H1 (cell line): ENCODE measurements at regions not wholly inside any gene's neighbourhood (a gene's known extent, or its start where the extent isn't known, plus 50 kb on each side); places are given as distances from the start of the nearest gene placed in this dataset.

Experiments
- CTCF ChIA-PET: fragments of 300-600 bp; sonication (Branson Sonifier 250); formaldehyde crosslinking; loops from one replicate; lab custom pipeline; 2021; ENCODE audit not compliant: partially characterized antibody; lab: Charles Lee
- POLR2A ChIA-PET: fragments of 300-600 bp; sonication (Branson Sonifier 250); formaldehyde crosslinking; loops from one replicate; lab custom pipeline; 2021; ENCODE audit warnings: inconsistent platforms; ENCODE audit not compliant: partially characterized antibody; lab: Charles Lee
- DNase-seq, 2 experiments: peaks; one replicate each; pipeline versions ENCODE4 v3.0.0 to v3.0.0-alpha.2; 2010 to 2022; ENCODE audit warnings: low spot score in 2 of 2, low read depth in 1 of 2, mixed read lengths in 1 of 2
- FAIRE-seq: peaks from 2 replicates; lab custom pipeline; 2011; peaks lifted over from hg19 to GRCh38; lab: Jason Lieb, UNC
- H2AFZ ChIP-seq: 2 replicates; pipeline ENCODE4 v1.8.1; 2012; ENCODE audit warnings: low read length, inconsistent platforms
- H2AK5ac ChIP-seq: 2 replicates; pipeline ENCODE4 v1.6.1; 2013; ENCODE audit warnings: low read depth, low read length
- H2BK120ac ChIP-seq: replicated peaks from 2 replicates; pipeline ENCODE3; 2013; ENCODE audit warnings: low read depth, low read length, inconsistent platforms
- H2BK12ac ChIP-seq: 2 replicates; pipeline ENCODE4 v1.6.1; 2013; ENCODE audit warnings: low read depth, low read length
- H2BK15ac ChIP-seq: 2 replicates; pipeline ENCODE4 v1.6.1; 2013; ENCODE audit warnings: low read length
- H2BK20ac ChIP-seq: 2 replicates; pipeline ENCODE4 v1.6.1; 2013; ENCODE audit warnings: low read length
- H2BK5ac ChIP-seq: 2 replicates; pipeline ENCODE4 v1.6.1; 2013; ENCODE audit warnings: low read depth, low read length
- H3K14ac ChIP-seq: 2 replicates; pipeline ENCODE4 v1.6.1; 2013; ENCODE audit warnings: inconsistent platforms; ENCODE audit not compliant: insufficient read length
- H3K18ac ChIP-seq: 2 replicates; pipeline ENCODE4 v1.6.1; 2013; ENCODE audit warnings: low read length; ENCODE audit errors: extremely low read depth
- H3K23ac ChIP-seq: 2 replicates; pipeline ENCODE4 v1.6.1; 2013; ENCODE audit warnings: inconsistent platforms; ENCODE audit not compliant: insufficient read length
- H3K23me2 ChIP-seq: 2 replicates; pipeline ENCODE4 v1.6.1; 2013; ENCODE audit warnings: low read depth, low read length
- H3K27ac ChIP-seq: 2 replicates; pipeline ENCODE4 v1.6.1; 2011; ENCODE audit warnings: low read depth, low read length, inconsistent platforms
- H3K27me3 ChIP-seq, 4 experiments: replicated peaks in 1 of 4; 1 replicate in 1 of 4; 2 replicates in 3 of 4; pipeline versions ENCODE4 v1.6.1 to v1.8.1; 2011 to 2013; ENCODE audit warnings: low read length in 3 of 4, mild to moderate bottlenecking in 3 of 4, inconsistent platforms in 2 of 4, mixed read lengths in 2 of 4, moderate library complexity in 1 of 4; ENCODE audit not compliant: control insufficient read depth in 3 of 4, insufficient read depth in 3 of 4; ENCODE audit errors: extremely low read depth in 1 of 4
- H3K36me3 ChIP-seq, 4 experiments: 2 replicates each; pipeline versions ENCODE4 v1.6.1 to v1.8.1; 2011 to 2013; ENCODE audit warnings: mild to moderate bottlenecking in 4 of 4, low read length in 3 of 4, moderate library complexity in 2 of 4, control low read depth in 1 of 4, inconsistent platforms in 1 of 4; ENCODE audit not compliant: insufficient read depth in 4 of 4, control insufficient read depth in 2 of 4
- H3K4ac ChIP-seq: replicated peaks from 2 replicates; pipeline ENCODE3; 2013; ENCODE audit warnings: low read length, low read depth, mixed read lengths, inconsistent platforms; ENCODE audit not compliant: insufficient read length
- H3K4me1 ChIP-seq, 4 experiments: replicated peaks in 1 of 4; 1 replicate in 1 of 4; 2 replicates in 3 of 4; pipeline versions ENCODE4 v1.6.1 to v1.8.1; 2011 to 2013; ENCODE audit warnings: low read length in 3 of 4, inconsistent platforms in 2 of 4, mixed read lengths in 1 of 4; ENCODE audit not compliant: insufficient read depth in 4 of 4, control insufficient read depth in 3 of 4
- H3K4me2 ChIP-seq, 2 experiments: 2 replicates each; pipeline versions ENCODE4 v1.6.1 to v1.8.1; 2011 to 2013; ENCODE audit warnings: low read depth in 2 of 2, low read length in 2 of 2, control low read depth in 1 of 2, inconsistent platforms in 1 of 2, mild to moderate bottlenecking in 1 of 2; ENCODE audit not compliant: insufficient read depth in 1 of 2
- H3K4me3 ChIP-seq, 4 experiments: fragments of 200-600, 300-600 bp in 1 of 4; sonication (generic), shearing (Covaris generic), sonication (Bioruptor Twin) in 1 of 4; 2 replicates each; pipeline versions ENCODE4 v1.5.1 to v1.8.1; 2011 to 2016; ENCODE audit warnings: low read length in 4 of 4, low read depth in 3 of 4, control low read depth in 2 of 4, inconsistent platforms in 2 of 4, mild to moderate bottlenecking in 2 of 4, mixed read lengths in 1 of 4, moderate library complexity in 1 of 4; ENCODE audit not compliant: insufficient read depth in 2 of 4; ENCODE audit errors: extremely low read depth in 1 of 4
- H3K56ac ChIP-seq: replicated peaks from 2 replicates; pipeline ENCODE3; 2013; ENCODE audit warnings: low read depth, mild to moderate bottlenecking, mixed read lengths, low read length, inconsistent platforms; ENCODE audit not compliant: insufficient read length
- H3K79me1 ChIP-seq: 2 replicates; pipeline ENCODE4 v1.6.1; 2013; ENCODE audit warnings: low read depth, low read length, control low read depth
- H3K79me2 ChIP-seq, 2 experiments: 2 replicates each; pipeline versions ENCODE4 v1.6.1 to v1.8.1; 2012 to 2013; ENCODE audit warnings: low read length in 2 of 2, mild to moderate bottlenecking in 2 of 2, inconsistent platforms in 1 of 2; ENCODE audit not compliant: insufficient read depth in 2 of 2, control insufficient read depth in 1 of 2
- H3K9ac ChIP-seq, 4 experiments: replicated peaks in 1 of 4; 1 replicate in 1 of 4; 2 replicates in 3 of 4; pipeline versions ENCODE4 v1.6.1 to v1.8.1; 2011 to 2013; ENCODE audit warnings: low read depth in 3 of 4, low read length in 3 of 4, control low read depth in 2 of 4, mild to moderate bottlenecking in 2 of 4, moderate library complexity in 2 of 4, inconsistent platforms in 1 of 4; ENCODE audit errors: extremely low read depth in 1 of 4
- H3K9me3 ChIP-seq, 2 experiments: 2 replicates each; pipeline versions ENCODE4 v1.6.1 to v1.8.1; 2012 to 2013; ENCODE audit warnings: mild to moderate bottlenecking in 2 of 2, moderate library complexity in 2 of 2, control low read depth in 1 of 2, inconsistent platforms in 1 of 2, low read depth in 1 of 2, low read length in 1 of 2, mixed read lengths in 1 of 2; ENCODE audit not compliant: insufficient read depth in 2 of 2
- H4K20me1 ChIP-seq, 2 experiments: replicated peaks in 1 of 2; 2 replicates each; pipeline versions ENCODE3 to v1.8.1; 2011 to 2013; ENCODE audit warnings: inconsistent platforms in 2 of 2, low read length in 2 of 2, mild to moderate bottlenecking in 1 of 2; ENCODE audit not compliant: insufficient read depth in 2 of 2, control insufficient read depth in 1 of 2
- H4K5ac ChIP-seq: 2 replicates; pipeline ENCODE4 v1.6.1; 2013; ENCODE audit warnings: low read length, low read depth, mixed read lengths, inconsistent platforms; ENCODE audit not compliant: insufficient read length
- H4K8ac ChIP-seq: 2 replicates; pipeline ENCODE4 v1.8.0; 2013; ENCODE audit warnings: mild to moderate bottlenecking, moderate library complexity, low read length, inconsistent platforms; ENCODE audit not compliant: insufficient read depth; ENCODE audit errors: extremely low read depth
- H4K91ac ChIP-seq: replicated peaks from 2 replicates; pipeline ENCODE3; 2013; ENCODE audit warnings: low read length, mixed read lengths, inconsistent platforms; ENCODE audit not compliant: insufficient read length
- WGBS, 2 experiments: shearing (Covaris generic) in 1 of 2; methylation state at CpG; one replicate each; pipeline versions ENCODE4 v1.1.6 to v1.1.7; 2013 to 2015; ENCODE audit warnings: low lambda C conversion rate in 2 of 2, mixed read lengths in 2 of 2, inconsistent platforms in 1 of 2, low coverage in 1 of 2, missing lambda C conversion rate in 1 of 2; ENCODE audit not compliant: insufficient replicate concordance in 2 of 2, insufficient coverage in 1 of 2, insufficient read length in 1 of 2; ENCODE audit errors: extremely low coverage in 1 of 2, missing lambda C conversion rate in 1 of 2; 5-methylcytosine and 5-hydroxymethylcytosine counted together

GRCh38 chr7:79531116-79531515 is 77.6 kb upstream of the MAGI2 start:
- H2BK15ac ChIP-seq, result no peak overlapping the region
- no peak overlapping the region for H3K27ac ChIP-seq
- no peak overlapping the region for H2BK20ac ChIP-seq
- no peak overlapping the region for H4K91ac ChIP-seq
- DNase-seq (no peak), FAIRE-seq (no peak)
- no peak overlapping the region for H2BK12ac ChIP-seq
- no peak overlapping the region for H4K5ac ChIP-seq
- 89% methylated on average over 3 of the region's 3 CpGs; no CpG with 5 or more reads in 1 of the 2 experiments for WGBS, 2 experiments
- no peak overlapping the region for H3K23ac ChIP-seq
- H3K4ac ChIP-seq, result no peak overlapping the region
- no peaks in the 10 kb centered on the region for H3K79me1 ChIP-seq
- no peak overlapping the region for H3K9ac ChIP-seq
- H2AFZ ChIP-seq, result peak overlapping the region; percentile 44; the same call in 1 of the 2 replicates
- no peak overlapping the region for H2AK5ac ChIP-seq
- no peaks in the 10 kb centered on the region for H3K79me2 ChIP-seq
- no peak overlapping the region for H3K14ac ChIP-seq
- CTCF ChIA-PET, result interaction anchor here (2.8 kb wide), 1 partner anchor 210 kb away, joined by 8 read pairs; no protein-coding TSS in a partner anchor
- no peak overlapping the region for H2BK120ac ChIP-seq
- H3K23me2 ChIP-seq, result no peaks in the 10 kb centered on the region
- H3K18ac ChIP-seq, result no peak overlapping the region
- H3K36me3 ChIP-seq, result no peaks in the 10 kb centered on the region
- no peak overlapping the region for H2BK5ac ChIP-seq
- no peak overlapping the region for H3K4me3 ChIP-seq
- H4K8ac ChIP-seq, result no peak overlapping the region
- peaks cover 0 to 3% (median 0%) of the 10 kb centered on the region in 4 experiments; a peak in 3 of 7 replicates for H3K4me1 ChIP-seq
- POLR2A ChIA-PET, result no interaction called here
- H3K4me2 ChIP-seq, result no peak overlapping the region
- no peaks in the 10 kb centered on the region for H4K20me1 ChIP-seq
- H3K27me3 ChIP-seq, result no peaks in the 10 kb centered on the region
- H3K56ac ChIP-seq, result no peak overlapping the region
- H3K9me3 ChIP-seq, result no peaks in the 10 kb centered on the region
